ENCODE measurements at regions not wholly inside any gene's neighbourhood (a gene's known extent, or its start where the extent isn't known, plus 50 kb on each side); places are given as distances from the start of the nearest gene placed in this dataset.

DNA sequence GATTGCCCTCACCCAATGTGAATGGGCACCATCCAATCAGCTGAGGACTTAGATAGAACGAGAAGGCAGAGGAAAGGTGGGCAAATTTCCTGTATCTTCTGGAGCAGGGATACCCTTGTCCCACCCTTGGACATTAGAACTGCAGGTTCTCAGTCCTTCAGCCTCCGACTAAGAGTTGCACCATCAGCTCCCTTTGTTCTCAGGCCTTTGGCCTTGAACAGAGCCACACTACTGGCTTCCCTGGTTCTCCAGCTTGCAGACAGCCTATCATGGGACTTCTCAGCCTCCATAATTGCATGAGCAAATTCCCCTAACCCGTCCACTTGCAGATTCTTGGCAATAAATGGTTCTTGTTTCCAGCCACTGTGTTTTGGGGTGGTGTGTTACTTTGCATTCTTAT lies 102.4 kb downstream of the LSM3 start:
- TF ChIP-seq CTCF (IDR thresholded peaks at IDR 0.05) = no peak
- no peak for TF ChIP-seq POLR2A (IDR thresholded peaks at IDR 0.05)
